Natural killer cell (primary cell): ENCODE measurements at regions not wholly inside any gene's neighbourhood (a gene's known extent, or its start where the extent isn't known, plus 50 kb on each side); places are given as distances from the start of the nearest gene placed in this dataset.
"Not testable (repeated sequence)": the region's sequence is repeated elsewhere in the genome, so short reads cannot be mapped to it uniquely, and the experiment has no call there.

Experiments
- ATAC-seq, 3 donors: fragments of 150-1000 bp in 2 of 3; fragments of 200-7000 bp in 1 of 3; cut with Tn5 transposase; 1 replicate in 1 of 3; 2 replicates in 2 of 3; pipeline ENCODE4 v1.10.0; 2021; ENCODE audit warnings: mild to moderate bottlenecking in 2 of 3, moderate library complexity in 2 of 3
- DNase-seq, 2 donors: peaks; one replicate each; pipeline versions ENCODE4 v3.0.0 to v3.0.0-alpha.2; 2013 to 2021; ENCODE audit warnings: mixed read lengths in 1 of 2
- H3K27ac ChIP-seq: one replicate; pipeline ENCODE4 v1.5.1; 2013; ENCODE audit warnings: mild to moderate bottlenecking, low read length
- H3K27me3 ChIP-seq: one replicate; pipeline ENCODE4 v1.6.1; 2013; ENCODE audit warnings: low read length; ENCODE audit not compliant: control insufficient read depth, insufficient read depth
- H3K36me3 ChIP-seq: one replicate; pipeline ENCODE4 v1.6.1; 2013; ENCODE audit warnings: low read length; ENCODE audit not compliant: control insufficient read depth, insufficient read depth
- H3K4me1 ChIP-seq: one replicate; pipeline ENCODE4 v1.6.1; 2013; ENCODE audit warnings: low read length; ENCODE audit not compliant: control insufficient read depth, insufficient read depth
- H3K4me3 ChIP-seq: one replicate; pipeline ENCODE4 v1.5.1; 2013; ENCODE audit warnings: low read length
- H3K9me3 ChIP-seq: one replicate; pipeline ENCODE4 v1.6.1; 2013; ENCODE audit warnings: low read length; ENCODE audit not compliant: control insufficient read depth, insufficient read depth
- H3K27ac Mint-ChIP-seq, 2 donors: one replicate each; pipeline ENCODE4 v1.8.0; 2022; ENCODE audit warnings: mild to moderate bottlenecking in 2 of 2, mixed read lengths in 2 of 2, moderate library complexity in 1 of 2
- H3K27me3 Mint-ChIP-seq, 2 donors: one replicate each; pipeline ENCODE4 v1.8.0; 2022; ENCODE audit warnings: low read depth in 2 of 2, mixed read lengths in 2 of 2
- H3K36me3 Mint-ChIP-seq: one replicate; pipeline ENCODE4 v1.8.0; 2022; ENCODE audit warnings: mixed read lengths
- H3K4me1 Mint-ChIP-seq, 2 donors: one replicate each; pipeline ENCODE4 v1.8.0; 2022; ENCODE audit warnings: mixed read lengths in 2 of 2
- H3K4me3 Mint-ChIP-seq: one replicate; pipeline ENCODE4 v1.8.0; 2022; ENCODE audit warnings: mild to moderate bottlenecking, moderate library complexity, mixed read lengths
- H3K9me3 Mint-ChIP-seq, 2 donors: one replicate each; pipeline ENCODE4 v1.8.0; 2022; ENCODE audit warnings: mixed read lengths in 2 of 2
- whole genome bisulfite sequencing: methylation state at CpG from one replicate; pipeline ENCODE4 v1.1.7; 2013; ENCODE audit warnings: missing lambda C conversion rate; ENCODE audit not compliant: insufficient coverage; 5-methylcytosine and 5-hydroxymethylcytosine counted together
- intact Hi-C: fragments of 100-400 bp; cut with micrococcal nuclease; formaldehyde crosslinking; loops from one replicate; pipeline ENCODE4 v1.14.2; 2022
- TF ChIP-seq, protein P1 (sequence below): fragments of 200-600 bp; IDR thresholded peaks from one replicate; pipeline ENCODE4 v1.8.0; 2022; ENCODE audit warnings: antibody characterized with exemption

GRCh38 chr21:10425856-10426255 lies 95.5 kb upstream of the TPTE start:
- Histone ChIP-seq H3K4me1 (no peaks in the 10 kb centered on the region), H3K27ac (no peak overlapping the region), H3K9me3 (peaks cover 38% of the 10 kb centered on the region), H3K36me3 (no peaks in the 10 kb centered on the region), H3K27me3 (no peaks in the 10 kb centered on the region), H3K4me3 (no peak overlapping the region)
- no peaks in the 10 kb centered on the region for H3K9me3 Mint-ChIP-seq
- ATAC-seq (no peak), DNase-seq (no peak)
- no peaks in the 10 kb centered on the region for H3K36me3 Mint-ChIP-seq
- H3K27me3 Mint-ChIP-seq, result no peaks in the 10 kb centered on the region
- intact Hi-C loops, result no loop called here
- H3K27ac Mint-ChIP-seq, result no peak overlapping the region
- no peaks in the 10 kb centered on the region for H3K4me1 Mint-ChIP-seq
- TF ChIP-seq, protein P1, sequence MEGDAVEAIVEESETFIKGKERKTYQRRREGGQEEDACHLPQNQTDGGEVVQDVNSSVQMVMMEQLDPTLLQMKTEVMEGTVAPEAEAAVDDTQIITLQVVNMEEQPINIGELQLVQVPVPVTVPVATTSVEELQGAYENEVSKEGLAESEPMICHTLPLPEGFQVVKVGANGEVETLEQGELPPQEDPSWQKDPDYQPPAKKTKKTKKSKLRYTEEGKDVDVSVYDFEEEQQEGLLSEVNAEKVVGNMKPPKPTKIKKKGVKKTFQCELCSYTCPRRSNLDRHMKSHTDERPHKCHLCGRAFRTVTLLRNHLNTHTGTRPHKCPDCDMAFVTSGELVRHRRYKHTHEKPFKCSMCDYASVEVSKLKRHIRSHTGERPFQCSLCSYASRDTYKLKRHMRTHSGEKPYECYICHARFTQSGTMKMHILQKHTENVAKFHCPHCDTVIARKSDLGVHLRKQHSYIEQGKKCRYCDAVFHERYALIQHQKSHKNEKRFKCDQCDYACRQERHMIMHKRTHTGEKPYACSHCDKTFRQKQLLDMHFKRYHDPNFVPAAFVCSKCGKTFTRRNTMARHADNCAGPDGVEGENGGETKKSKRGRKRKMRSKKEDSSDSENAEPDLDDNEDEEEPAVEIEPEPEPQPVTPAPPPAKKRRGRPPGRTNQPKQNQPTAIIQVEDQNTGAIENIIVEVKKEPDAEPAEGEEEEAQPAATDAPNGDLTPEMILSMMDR, result no peak
- 81% methylated on average over 3 of the region's 3 CpGs for WGBS
- H3K4me3 Mint-ChIP-seq, result no peak overlapping the region

DNA sequence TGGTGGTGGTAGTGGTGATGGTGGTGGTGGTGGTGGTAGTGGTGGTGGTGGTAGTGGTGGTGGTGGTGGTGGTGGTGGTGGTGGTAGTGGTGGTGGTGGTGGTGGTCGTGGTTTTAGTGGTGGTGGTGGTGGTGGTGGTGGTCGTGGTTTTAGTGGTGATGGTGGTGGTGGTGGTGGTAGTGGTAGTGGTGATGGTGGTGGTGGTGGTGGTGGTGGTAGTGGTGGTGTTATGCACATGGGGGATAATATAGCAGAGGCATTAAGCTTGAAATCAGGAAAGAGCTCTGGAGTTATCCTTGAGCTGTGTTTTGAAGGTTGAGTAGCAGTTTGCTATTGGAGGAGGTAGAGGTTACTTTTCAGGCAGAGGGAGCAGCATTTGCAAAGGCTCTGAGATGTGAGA lies 94.6 kb upstream of the TPTE start:
- H3K36me3 ChIP-seq, H3K4me1 ChIP-seq, H3K36me3 Mint-ChIP-seq, H3K27ac Mint-ChIP-seq, H3K9me3 Mint-ChIP-seq, DNase-seq, H3K27me3 ChIP-seq, intact Hi-C loops, H3K4me1 Mint-ChIP-seq, H3K27me3 Mint-ChIP-seq, H3K27ac ChIP-seq, H3K4me3 Mint-ChIP-seq, H3K4me3 ChIP-seq: not testable (repeated sequence)
- peak in 2 of 3 donors; percentile 10 to 36 for ATAC-seq
- WGBS, result 20% methylated on average over 1 of the region's 2 CpGs
- H3K9me3 ChIP-seq, result peaks cover 44% of the 10 kb centered on the region

DNA sequence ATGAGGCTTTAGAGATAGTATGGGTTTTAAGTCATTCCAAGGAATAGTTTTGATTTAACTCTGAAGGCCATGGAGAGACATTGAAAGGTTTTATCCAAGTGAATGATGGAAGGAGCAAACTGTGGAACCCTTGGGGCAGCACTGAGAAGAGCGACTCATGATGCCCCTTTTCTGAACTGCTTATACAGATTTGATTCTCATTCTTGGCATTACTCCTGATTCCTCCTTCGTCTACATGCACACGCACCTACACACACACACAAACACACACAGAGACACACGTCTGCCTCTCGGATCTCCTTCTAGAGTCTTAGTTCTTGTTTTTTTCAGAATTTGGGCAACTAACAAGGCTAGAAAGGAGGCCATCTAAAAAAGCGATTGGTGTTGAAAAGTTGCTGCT lies 94.1 kb upstream of the TPTE start:
- H3K4me3 ChIP-seq, H3K27ac Mint-ChIP-seq, DNase-seq, H3K9me3 Mint-ChIP-seq, H3K4me3 Mint-ChIP-seq, H3K27me3 Mint-ChIP-seq, intact Hi-C loops, H3K36me3 ChIP-seq, H3K4me1 Mint-ChIP-seq, H3K36me3 Mint-ChIP-seq, H3K27ac ChIP-seq, H3K27me3 ChIP-seq, H3K4me1 ChIP-seq: not testable (repeated sequence)
- peak in 1 of 3 donors; percentile 6 for ATAC-seq
- H3K9me3 ChIP-seq, result peaks cover 45% of the 10 kb centered on the region
- 59% methylated on average over 6 of the region's 6 CpGs for WGBS

- WGBS, result 19% methylated on average over 1 of the region's 1 CpG
- DNase-seq, intact Hi-C loops, H3K27me3 Mint-ChIP-seq, H3K9me3 Mint-ChIP-seq, H3K4me1 Mint-ChIP-seq, H3K4me3 ChIP-seq, H3K27ac Mint-ChIP-seq, H3K4me1 ChIP-seq, H3K36me3 ChIP-seq, H3K27ac ChIP-seq, ATAC-seq, H3K4me3 Mint-ChIP-seq, H3K36me3 Mint-ChIP-seq, H3K27me3 ChIP-seq: not testable (repeated sequence)
- H3K9me3 ChIP-seq, result peaks cover 45% of the 10 kb centered on the region
These were observed 92.3 kb upstream of the TPTE start for GRCh38 chr21:10428981-10429534.

DNA sequence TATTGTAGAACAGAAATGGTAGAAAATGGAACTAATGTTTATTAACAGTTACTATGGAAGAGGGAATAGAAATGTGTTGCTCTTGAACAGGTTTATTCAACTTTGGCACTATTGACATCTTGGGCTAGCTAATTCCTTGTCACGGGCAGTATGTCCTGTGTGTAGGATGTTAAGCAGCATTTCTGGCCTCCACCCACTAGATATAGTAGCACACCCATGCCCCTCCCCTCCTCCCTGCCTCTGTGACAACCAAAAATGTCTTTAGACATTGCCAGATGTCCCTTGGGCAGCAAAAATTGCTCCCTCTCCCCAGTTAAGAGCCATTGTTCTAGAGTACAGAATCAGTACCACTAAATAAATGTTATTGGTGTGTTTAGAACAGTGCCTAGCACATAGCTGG lies 91.4 kb upstream of the TPTE start:
- Histone ChIP-seq H3K9me3 (peaks cover 42% of the 10 kb centered on the region), H3K4me3 (no peak overlapping the region), H3K27ac (no peak overlapping the region), H3K27me3 (no peaks in the 10 kb centered on the region), H3K4me1 (no peaks in the 10 kb centered on the region), H3K36me3 (no peaks in the 10 kb centered on the region)
- no peaks in the 10 kb centered on the region for H3K4me1 Mint-ChIP-seq
- WGBS, result 64% methylated on average over 1 of the region's 1 CpG
- no peak overlapping the region for H3K4me3 Mint-ChIP-seq
- H3K27me3 Mint-ChIP-seq, result no peaks in the 10 kb centered on the region
- TF ChIP-seq, protein P1, result no peak
- H3K36me3 Mint-ChIP-seq, result no peaks in the 10 kb centered on the region
- DNase-seq (no peak), ATAC-seq (peak in 1 of 3 donors; percentile 20)
- intact Hi-C loops, result no loop called here
- H3K27ac Mint-ChIP-seq, result no peak overlapping the region
- peaks cover 2 to 3% of the 10 kb centered on the region in 2 donors for H3K9me3 Mint-ChIP-seq

GRCh38 chr21:10431995-10432394 lies 89.4 kb upstream of the TPTE start:
- H3K36me3 ChIP-seq, H3K36me3 Mint-ChIP-seq, H3K27me3 ChIP-seq, H3K27ac Mint-ChIP-seq, H3K4me1 ChIP-seq, H3K4me3 Mint-ChIP-seq, H3K9me3 Mint-ChIP-seq, H3K27me3 Mint-ChIP-seq, intact Hi-C loops, H3K4me3 ChIP-seq, DNase-seq, H3K27ac ChIP-seq, H3K4me1 Mint-ChIP-seq: not testable (repeated sequence)
- WGBS, result 67% methylated on average over 6 of the region's 6 CpGs
- H3K9me3 ChIP-seq, result peaks cover 32% of the 10 kb centered on the region
- ATAC-seq, result peak in 1 of 3 donors; percentile 0

- H3K4me1 Mint-ChIP-seq, ATAC-seq, H3K36me3 Mint-ChIP-seq, H3K9me3 Mint-ChIP-seq, H3K4me3 ChIP-seq, H3K36me3 ChIP-seq, DNase-seq, H3K27ac ChIP-seq, H3K27me3 ChIP-seq, intact Hi-C loops, H3K4me3 Mint-ChIP-seq, H3K4me1 ChIP-seq, H3K27ac Mint-ChIP-seq, H3K27me3 Mint-ChIP-seq: not testable (repeated sequence)
- H3K9me3 ChIP-seq, result peaks cover 28% of the 10 kb centered on the region
These were observed 88.9 kb upstream of the TPTE start for GRCh38 chr21:10432456-10432855.
